Ishikawa (cell line): ENCODE measurements at regions not wholly inside any gene's neighbourhood (a gene's known extent, or its start where the extent isn't known, plus 50 kb on each side); places are given as distances from the start of the nearest gene placed in this dataset.

Experiments
- CEBPB ChIP-seq: IDR thresholded peaks from 2 replicates; pipeline ENCODE4 v1.6.1; 2012
- EGR1 ChIP-seq: IDR thresholded peaks from 2 replicates; pipeline ENCODE4 v1.6.1; 2012
- EP300 ChIP-seq: IDR thresholded peaks from 2 replicates; pipeline ENCODE4 v1.6.1; 2012; ENCODE audit warnings: borderline replicate concordance
- FOXM1 ChIP-seq: IDR thresholded peaks from 2 replicates; pipeline ENCODE4 v1.6.1; 2012; ENCODE audit warnings: low read depth, borderline replicate concordance
- NFIC ChIP-seq: IDR thresholded peaks from 2 replicates; pipeline ENCODE4 v1.6.1; 2012
- TAF1 ChIP-seq: IDR thresholded peaks from 2 replicates; pipeline ENCODE4 v1.6.1; 2012; ENCODE audit warnings: low read depth, mild to moderate bottlenecking
- TCF12 ChIP-seq: IDR thresholded peaks from 2 replicates; pipeline ENCODE4 v1.6.1; 2012; ENCODE audit warnings: low read depth
- YY1 ChIP-seq: IDR thresholded peaks from 2 replicates; pipeline ENCODE4 v1.6.1; 2012; ENCODE audit warnings: low read depth
- TF ChIP-seq, protein P1 (sequence below): IDR thresholded peaks from 2 replicates; pipeline ENCODE4 v1.6.1; 2012; ENCODE audit warnings: low read depth, mild to moderate bottlenecking
- TF ChIP-seq, protein P2 (sequence below): IDR thresholded peaks from 2 replicates; pipeline ENCODE4 v1.6.1; 2012

DNA sequence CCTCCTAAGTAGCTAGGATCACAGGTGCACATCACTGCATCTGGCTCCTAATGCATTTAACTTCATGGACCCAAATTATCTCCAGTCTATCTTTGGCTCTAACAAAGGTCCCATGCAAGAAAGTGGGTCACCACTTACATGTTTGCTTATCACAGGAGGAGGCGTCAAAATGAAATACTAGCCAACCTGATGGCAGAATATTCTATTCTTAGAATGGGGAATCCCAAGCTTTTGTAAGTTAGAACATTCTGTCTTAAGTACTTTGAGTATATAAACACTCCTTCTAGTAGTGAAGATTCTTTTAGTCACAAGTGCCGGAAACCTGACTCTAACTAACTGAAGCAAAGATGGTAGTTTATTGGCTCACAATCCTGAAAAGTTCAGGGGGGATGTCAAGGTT lies 72.0 kb upstream of the ADAMTS9 start:
- TF ChIP-seq CEBPB, result no peak
- no peak for TF ChIP-seq YY1
- no peak for TF ChIP-seq EGR1
- TF ChIP-seq, protein P1, sequence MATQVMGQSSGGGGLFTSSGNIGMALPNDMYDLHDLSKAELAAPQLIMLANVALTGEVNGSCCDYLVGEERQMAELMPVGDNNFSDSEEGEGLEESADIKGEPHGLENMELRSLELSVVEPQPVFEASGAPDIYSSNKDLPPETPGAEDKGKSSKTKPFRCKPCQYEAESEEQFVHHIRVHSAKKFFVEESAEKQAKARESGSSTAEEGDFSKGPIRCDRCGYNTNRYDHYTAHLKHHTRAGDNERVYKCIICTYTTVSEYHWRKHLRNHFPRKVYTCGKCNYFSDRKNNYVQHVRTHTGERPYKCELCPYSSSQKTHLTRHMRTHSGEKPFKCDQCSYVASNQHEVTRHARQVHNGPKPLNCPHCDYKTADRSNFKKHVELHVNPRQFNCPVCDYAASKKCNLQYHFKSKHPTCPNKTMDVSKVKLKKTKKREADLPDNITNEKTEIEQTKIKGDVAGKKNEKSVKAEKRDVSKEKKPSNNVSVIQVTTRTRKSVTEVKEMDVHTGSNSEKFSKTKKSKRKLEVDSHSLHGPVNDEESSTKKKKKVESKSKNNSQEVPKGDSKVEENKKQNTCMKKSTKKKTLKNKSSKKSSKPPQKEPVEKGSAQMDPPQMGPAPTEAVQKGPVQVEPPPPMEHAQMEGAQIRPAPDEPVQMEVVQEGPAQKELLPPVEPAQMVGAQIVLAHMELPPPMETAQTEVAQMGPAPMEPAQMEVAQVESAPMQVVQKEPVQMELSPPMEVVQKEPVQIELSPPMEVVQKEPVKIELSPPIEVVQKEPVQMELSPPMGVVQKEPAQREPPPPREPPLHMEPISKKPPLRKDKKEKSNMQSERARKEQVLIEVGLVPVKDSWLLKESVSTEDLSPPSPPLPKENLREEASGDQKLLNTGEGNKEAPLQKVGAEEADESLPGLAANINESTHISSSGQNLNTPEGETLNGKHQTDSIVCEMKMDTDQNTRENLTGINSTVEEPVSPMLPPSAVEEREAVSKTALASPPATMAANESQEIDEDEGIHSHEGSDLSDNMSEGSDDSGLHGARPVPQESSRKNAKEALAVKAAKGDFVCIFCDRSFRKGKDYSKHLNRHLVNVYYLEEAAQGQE, result no peak
- TF ChIP-seq TAF1, result no peak
- TF ChIP-seq EP300, result no peak
- TF ChIP-seq FOXM1, result no peak
- no peak for TF ChIP-seq TCF12
- no peak for TF ChIP-seq NFIC
- TF ChIP-seq, protein P2, sequence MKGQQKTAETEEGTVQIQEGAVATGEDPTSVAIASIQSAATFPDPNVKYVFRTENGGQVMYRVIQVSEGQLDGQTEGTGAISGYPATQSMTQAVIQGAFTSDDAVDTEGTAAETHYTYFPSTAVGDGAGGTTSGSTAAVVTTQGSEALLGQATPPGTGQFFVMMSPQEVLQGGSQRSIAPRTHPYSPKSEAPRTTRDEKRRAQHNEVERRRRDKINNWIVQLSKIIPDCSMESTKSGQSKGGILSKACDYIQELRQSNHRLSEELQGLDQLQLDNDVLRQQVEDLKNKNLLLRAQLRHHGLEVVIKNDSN, result no peak
